ENCODE measurements at regions not wholly inside any gene's neighbourhood (a gene's known extent, or its start where the extent isn't known, plus 50 kb on each side); places are given as distances from the start of the nearest gene placed in this dataset.

GRCh38 chr12:45565590-45565989 lies 163.9 kb upstream of the ARID2 start:
- no peak for TF ChIP-seq GATA1 (IDR thresholded peaks at IDR 0.05; ENCODE audit: low read depth, low read length)
- TF ChIP-seq POLR2A (IDR thresholded peaks at IDR 0.05; ENCODE audit: low read length), result no peak
- no peak for DNase-seq

- no peak for TF ChIP-seq POLR2A (IDR thresholded peaks at IDR 0.05; ENCODE audit: low read length)
- no peak for TF ChIP-seq GATA1 (IDR thresholded peaks at IDR 0.05; ENCODE audit: low read depth, low read length)
- no peak for DNase-seq
Observed at GRCh38 chr12:45566257-45566656, 163.2 kb upstream of the ARID2 start.

- TF ChIP-seq POLR2A (IDR thresholded peaks at IDR 0.05; ENCODE audit: low read length), result no peak
- no peak for TF ChIP-seq GATA1 (IDR thresholded peaks at IDR 0.05; ENCODE audit: low read depth, low read length)
- no peak for DNase-seq
Observed at GRCh38 chr12:45568808-45569207, 160.7 kb upstream of the ARID2 start.

GRCh38 chr12:45570501-45570900 lies 159.0 kb upstream of the ARID2 start:
- no peak for TF ChIP-seq POLR2A (IDR thresholded peaks at IDR 0.05; ENCODE audit: low read length)
- TF ChIP-seq GATA1 (IDR thresholded peaks at IDR 0.05; ENCODE audit: low read depth, low read length), result no peak
- no peak for DNase-seq

GRCh38 chr12:45572114-45572513 lies 157.4 kb upstream of the ARID2 start:
- TF ChIP-seq GATA1 (IDR thresholded peaks at IDR 0.05; ENCODE audit: low read depth, low read length), result no peak
- no peak for DNase-seq

GRCh38 chr12:45575417-45575816 lies 154.1 kb upstream of the ARID2 start:
- no peak for DNase-seq
- TF ChIP-seq POLR2A (IDR thresholded peaks at IDR 0.05; ENCODE audit: low read length) (no peak), GATA1 (IDR thresholded peaks at IDR 0.05; ENCODE audit: low read depth, low read length) (no peak)

- DNase-seq, result no peak
- TF ChIP-seq POLR2A (IDR thresholded peaks at IDR 0.05; ENCODE audit: low read length) (no peak), GATA1 (IDR thresholded peaks at IDR 0.05; ENCODE audit: low read depth, low read length) (no peak)
Observed at GRCh38 chr12:45575823-45576475, 153.6 kb upstream of the ARID2 start.

- no peak for DNase-seq
- no peak for TF ChIP-seq GATA1 (IDR thresholded peaks at IDR 0.05; ENCODE audit: low read depth, low read length)
- TF ChIP-seq POLR2A (IDR thresholded peaks at IDR 0.05; ENCODE audit: low read length), result no peak
Observed at GRCh38 chr12:45577844-45578399, 151.6 kb upstream of the ARID2 start.

GRCh38 chr12:45580356-45580969 lies 149.0 kb upstream of the ARID2 start:
- DNase-seq, result no peak
- no peak for TF ChIP-seq GATA1 (IDR thresholded peaks at IDR 0.05; ENCODE audit: low read depth, low read length)
- TF ChIP-seq POLR2A (IDR thresholded peaks at IDR 0.05; ENCODE audit: low read length), result no peak

GRCh38 chr12:45581112-45581511 lies 148.4 kb upstream of the ARID2 start:
- TF ChIP-seq GATA1 (IDR thresholded peaks at IDR 0.05; ENCODE audit: low read depth, low read length) (no peak), POLR2A (IDR thresholded peaks at IDR 0.05; ENCODE audit: low read length) (no peak)

GRCh38 chr12:45582536-45582935 lies 147.0 kb upstream of the ARID2 start:
- no peak for TF ChIP-seq GATA1 (IDR thresholded peaks at IDR 0.05; ENCODE audit: low read depth, low read length)
- TF ChIP-seq POLR2A (IDR thresholded peaks at IDR 0.05; ENCODE audit: low read length), result no peak

More at GRCh38 chr12:45581112-45581511, 148.4 kb upstream of the ARID2 start:
- no peak for DNase-seq

GRCh38 chr12:45582986-45583659 lies 146.4 kb upstream of the ARID2 start:
- peak; percentile 4 to 8 for DNase-seq
- TF ChIP-seq POLR2A (IDR thresholded peaks at IDR 0.05; ENCODE audit: low read length) (no peak), GATA1 (IDR thresholded peaks at IDR 0.05; ENCODE audit: low read depth, low read length) (no peak)

More at GRCh38 chr12:45582536-45582935, 147.0 kb upstream of the ARID2 start:
- DNase-seq, result no peak

GRCh38 chr12:45584336-45584735 lies 145.2 kb upstream of the ARID2 start:
- DNase-seq, result no peak
- TF ChIP-seq GATA1 (IDR thresholded peaks at IDR 0.05; ENCODE audit: low read depth, low read length) (no peak), POLR2A (IDR thresholded peaks at IDR 0.05; ENCODE audit: low read length) (no peak)

GRCh38 chr12:45585522-45586230 lies 143.8 kb upstream of the ARID2 start:
- DNase-seq, result no peak
- no peak for TF ChIP-seq GATA1 (IDR thresholded peaks at IDR 0.05; ENCODE audit: low read depth, low read length)

All from erythroblast (primary cell).